GM12864 (cell line): ENCODE measurements at regions not wholly inside any gene's neighbourhood (a gene's known extent, or its start where the extent isn't known, plus 50 kb on each side); places are given as distances from the start of the nearest gene placed in this dataset.
"Not testable (repeated sequence)": the region's sequence is repeated elsewhere in the genome, so short reads cannot be mapped to it uniquely, and the experiment has no call there.

Experiments
- DNase-seq: peaks from one replicate; pipeline ENCODE4 v3.0.0-alpha.2; 2011; ENCODE audit warnings: low read depth
- H3K4me3 ChIP-seq: 2 replicates; pipeline ENCODE4 v1.5.1; 2011; ENCODE audit warnings: mild to moderate bottlenecking, low read depth, low read length, control low read depth
- CTCF ChIP-seq: IDR thresholded peaks from 2 replicates; pipeline ENCODE4 v1.5.1; 2011; ENCODE audit warnings: low read depth, mild to moderate bottlenecking, moderate library complexity, low read length, control low read depth, inconsistent platforms; ENCODE audit errors: missing control alignments

- no peak for DNase-seq
- TF ChIP-seq CTCF = no peak
- no peak overlapping the region for H3K4me3 ChIP-seq
These were observed 536.3 kb downstream of the TMEM121 start for GRCh38 chr14:106062502-106063272.

GRCh38 chr14:106067935-106068334, 541.6 kb downstream of the TMEM121 start:
- no peak for DNase-seq
- TF ChIP-seq CTCF = no peak
- H3K4me3 ChIP-seq = no peak overlapping the region

GRCh38 chr14:106069804-106070625, 543.6 kb downstream of the TMEM121 start:
- TF ChIP-seq CTCF = no peak
- no peak for DNase-seq
- H3K4me3 ChIP-seq = no peak overlapping the region

GRCh38 chr14:106080922-106081321, 554.5 kb downstream of the TMEM121 start:
- TF ChIP-seq CTCF = no peak
- DNase-seq = no peak
- no peak overlapping the region for H3K4me3 ChIP-seq

GRCh38 chr14:106081721-106082120, 555.3 kb downstream of the TMEM121 start:
- not testable (repeated sequence) for H3K4me3 ChIP-seq

GRCh38 chr14:106083082-106083481, 556.7 kb downstream of the TMEM121 start:
- TF ChIP-seq CTCF = no peak
- no peak for DNase-seq
- no peak overlapping the region for H3K4me3 ChIP-seq

More at GRCh38 chr14:106081721-106082120, 555.3 kb downstream of the TMEM121 start:
- not testable (repeated sequence) for DNase-seq

GRCh38 chr14:106087837-106088236, 561.5 kb downstream of the TMEM121 start:
- no peak for DNase-seq
- no peak overlapping the region for H3K4me3 ChIP-seq
- TF ChIP-seq CTCF = no peak

- H3K4me3 ChIP-seq, DNase-seq: not testable (repeated sequence)
These were observed 562.5 kb downstream of the TMEM121 start for GRCh38 chr14:106088860-106089259.
